HCT116 (cell line): ENCODE measurements at regions not wholly inside any gene's neighbourhood (a gene's known extent, or its start where the extent isn't known, plus 50 kb on each side); places are given as distances from the start of the nearest gene placed in this dataset.

ENCODE experiments used
- ATAC-seq: fragments of 200-7000 bp; cut with Tn5 transposase; 2 replicates; pipeline ENCODE4 v1.9.1; 2020; ENCODE audit warnings: mild to moderate bottlenecking, moderate library complexity
- BruUV-seq: library from RNA; stranded (reverse); fragments of 400-500 nt; replicated peaks from 2 replicates; lab custom pipeline; 2021; lab: Mats Ljungman, UMichigan
- CTCF ChIA-PET: fragments of 300-600 bp; sonication (Branson Sonifier 250); formaldehyde crosslinking; loops from one replicate; lab custom pipeline; 2021; ENCODE audit warnings: antibody characterized with exemption; lab: Charles Lee
- POLR2A ChIA-PET: fragments of 300-600, 350-600 bp; sonication (Branson Sonifier 250); formaldehyde crosslinking; loops from one replicate; lab custom pipeline; 2021; ENCODE audit warnings: antibody characterized with exemption; lab: Charles Lee
- RAD21 ChIA-PET, 2 experiments: fragments of 300-600 bp; sonication (Branson Sonifier 250); formaldehyde crosslinking; loops; one replicate each; lab custom pipeline; 2023; ENCODE audit warnings: low total read pairs in 2 of 2; ENCODE audit not compliant: uncharacterized antibody in 2 of 2, unreplicated experiment in 2 of 2, low non-redundant PET in 1 of 2; lab: Charles Lee
- DNase-seq: peaks from one replicate; pipeline ENCODE4 v3.0.0-alpha.2; 2010; ENCODE audit warnings: low read depth, low spot score
- H2AFZ ChIP-seq: fragments of 200-600 bp; shearing (Covaris generic), sonication (generic); 2 replicates; pipeline ENCODE4 v1.6.1; 2017; ENCODE audit warnings: low read depth, mixed run types, mixed read lengths, antibody characterized with exemption, low read length; ENCODE audit not compliant: poor library complexity, severe bottlenecking
- H3K27ac ChIP-seq: 2 replicates; pipeline ENCODE4 v1.5.1; 2012; ENCODE audit warnings: low read depth, low read length
- H3K27me3 ChIP-seq: fragments of 200-600 bp; sonication (generic); 2 replicates; pipeline ENCODE4 v1.6.1; 2016; ENCODE audit warnings: mixed run types, low read length, mixed read lengths; ENCODE audit not compliant: insufficient read depth
- H3K36me3 ChIP-seq, 2 experiments: fragments of 200-500 bp in 1 of 2; fragments of 200-600 bp in 1 of 2; sonication (Bioruptor generic) in 1 of 2; sonication (generic) in 1 of 2; 2 replicates each; pipeline versions ENCODE4 v1.5.1 to v1.6.1; 2014 to 2016; ENCODE audit warnings: low read length in 2 of 2, inconsistent platforms in 1 of 2, mixed read lengths in 1 of 2, mixed run types in 1 of 2; ENCODE audit not compliant: insufficient read depth in 2 of 2, control insufficient read depth in 1 of 2
- H3K4me1 ChIP-seq, 2 experiments: fragments of 200-600 bp in 1 of 2; sonication (generic) in 1 of 2; 2 replicates each; pipeline versions ENCODE4 v1.5.1 to v1.6.1; 2012 to 2017; ENCODE audit warnings: low read length in 2 of 2, inconsistent platforms in 1 of 2, mild to moderate bottlenecking in 1 of 2, mixed read lengths in 1 of 2, mixed run types in 1 of 2, moderate library complexity in 1 of 2; ENCODE audit not compliant: insufficient read depth in 2 of 2, control insufficient read depth in 1 of 2
- H3K4me2 ChIP-seq: fragments of 200-600 bp; sonication (generic); 2 replicates; pipeline ENCODE4 v1.6.1; 2017; ENCODE audit warnings: mixed run types, low read length, mixed read lengths
- H3K4me3 ChIP-seq, 2 experiments: fragments of 200-600 bp in 1 of 2; sonication (generic) in 1 of 2; replicated peaks in 1 of 2; 2 replicates each; pipeline ENCODE4 v1.5.1; 2011 to 2016; ENCODE audit warnings: low read length in 2 of 2, control low read depth in 1 of 2, low read depth in 1 of 2, mild to moderate bottlenecking in 1 of 2, mixed read lengths in 1 of 2, mixed run types in 1 of 2
- H3K79me2 ChIP-seq: fragments of 200-600 bp; sonication (generic); 2 replicates; pipeline ENCODE4 v1.6.1; 2017; ENCODE audit warnings: mild to moderate bottlenecking, mixed run types, low read length, moderate library complexity, mixed read lengths; ENCODE audit not compliant: insufficient read depth
- H3K9ac ChIP-seq: fragments of 200-600 bp; sonication (generic); 2 replicates; pipeline ENCODE4 v1.6.1; 2016; ENCODE audit warnings: low read length, mixed read lengths
- H3K9me2 ChIP-seq: fragments of 200-600 bp; sonication (generic), shearing (Covaris generic); 2 replicates; pipeline ENCODE4 v1.6.1; 2017; ENCODE audit warnings: mixed run types, mild to moderate bottlenecking, moderate library complexity; ENCODE audit not compliant: insufficient read depth
- H3K9me3 ChIP-seq, 2 experiments: fragments of 200-500 bp in 1 of 2; fragments of 200-600 bp in 1 of 2; sonication (Bioruptor generic) in 1 of 2; sonication (generic) in 1 of 2; 2 replicates each; pipeline ENCODE4 v1.6.1; 2014 to 2017; ENCODE audit warnings: low read length in 2 of 2, mixed read lengths in 2 of 2, inconsistent platforms in 1 of 2, low read depth in 1 of 2, mild to moderate bottlenecking in 1 of 2, mixed run types in 1 of 2, moderate library complexity in 1 of 2; ENCODE audit not compliant: control insufficient read depth in 1 of 2, insufficient read depth in 1 of 2
- H4K20me1 ChIP-seq: fragments of 200-600 bp; sonication (generic), shearing (Covaris generic); 2 replicates; pipeline ENCODE4 v1.6.1; 2017; ENCODE audit warnings: mixed run types, mild to moderate bottlenecking, moderate library complexity; ENCODE audit not compliant: insufficient read depth
- EGR1 ChIP-seq: IDR thresholded peaks from 2 replicates; pipeline ENCODE4 v1.6.1; 2012; ENCODE audit warnings: low read depth
- JUND ChIP-seq: IDR thresholded peaks from 2 replicates; pipeline ENCODE4 v1.6.1; 2012
- POLR2AphosphoS5 ChIP-seq: IDR thresholded peaks from 2 replicates; pipeline ENCODE4 v1.6.1; 2011; ENCODE audit warnings: mild to moderate bottlenecking, low read depth, low read length, moderate library complexity
- SIN3A ChIP-seq: IDR thresholded peaks from 2 replicates; pipeline ENCODE4 v1.6.1; 2012; ENCODE audit warnings: low read depth
- ZBTB33 ChIP-seq: IDR thresholded peaks from 2 replicates; pipeline ENCODE4 v1.6.1; 2011; ENCODE audit warnings: mild to moderate bottlenecking, low read length, moderate library complexity; ENCODE audit not compliant: insufficient replicate concordance; ENCODE audit errors: extremely low read depth
- intact Hi-C: fragments of 100-400 bp; cut with micrococcal nuclease; formaldehyde crosslinking; loops from 2 replicates; pipeline ENCODE4 v1.10.0; 2022
- TF ChIP-seq, protein P1 (sequence below): IDR thresholded peaks from 2 replicates; pipeline ENCODE4 v1.6.1; 2012; ENCODE audit warnings: low read depth
- TF ChIP-seq, protein P2 (sequence below): IDR thresholded peaks from 2 replicates; pipeline ENCODE4 v1.6.1; 2012
- TF ChIP-seq, protein P3 (sequence below), 3 experiments: fragments of 200-600 bp in 1 of 3; sonication (generic) in 1 of 3; IDR thresholded peaks in 2 of 3; conservative IDR thresholded peaks in 1 of 3; 2 replicates each; pipeline ENCODE4 v1.5.1; 2012 to 2017; ENCODE audit warnings: low read depth in 2 of 3, low read length in 2 of 3, antibody characterized with exemption in 1 of 3, borderline replicate concordance in 1 of 3, control low read depth in 1 of 3, mild to moderate bottlenecking in 1 of 3, mixed read lengths in 1 of 3, mixed run types in 1 of 3, moderate library complexity in 1 of 3; ENCODE audit not compliant: insufficient read depth in 1 of 3

DNA sequence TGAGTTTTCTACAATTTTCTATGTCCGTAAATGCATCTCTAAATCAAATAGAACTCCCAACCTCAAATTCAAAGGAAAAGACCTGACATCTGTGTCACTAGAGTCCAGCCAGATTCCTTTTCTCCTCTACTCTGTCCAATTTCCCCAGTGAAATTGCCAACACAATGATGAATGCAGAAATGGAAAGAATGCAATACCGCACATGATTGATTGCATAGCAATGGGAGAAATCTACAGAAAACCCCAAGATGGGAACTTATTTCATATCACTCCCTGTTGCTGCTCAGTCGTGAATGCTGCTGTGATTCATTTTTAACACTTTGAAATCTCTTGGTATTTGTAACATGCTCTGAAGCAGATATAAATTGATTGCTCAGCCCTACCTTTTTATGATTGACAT is 355.1 kb upstream of the TUSC1 start:
- Histone ChIP-seq H3K36me3 (no peaks in the 10 kb centered on the region), H3K9me2 (no peaks in the 10 kb centered on the region), H4K20me1 (no peaks in the 10 kb centered on the region), H3K27me3 (no peaks in the 10 kb centered on the region), H3K4me1 (no peaks in the 10 kb centered on the region), H3K79me2 (no peaks in the 10 kb centered on the region), H3K9me3 (peaks cover 6 to 18% of the 10 kb centered on the region in 2 experiments; a peak in 2 of 4 replicates)
- ChIA-PET POLR2A (no interaction called here), CTCF (no interaction called here), RAD21 (no interaction called here)
- DNase-seq = no peak
- intact Hi-C loops = no loop called here
- TF ChIP-seq, protein P1, sequence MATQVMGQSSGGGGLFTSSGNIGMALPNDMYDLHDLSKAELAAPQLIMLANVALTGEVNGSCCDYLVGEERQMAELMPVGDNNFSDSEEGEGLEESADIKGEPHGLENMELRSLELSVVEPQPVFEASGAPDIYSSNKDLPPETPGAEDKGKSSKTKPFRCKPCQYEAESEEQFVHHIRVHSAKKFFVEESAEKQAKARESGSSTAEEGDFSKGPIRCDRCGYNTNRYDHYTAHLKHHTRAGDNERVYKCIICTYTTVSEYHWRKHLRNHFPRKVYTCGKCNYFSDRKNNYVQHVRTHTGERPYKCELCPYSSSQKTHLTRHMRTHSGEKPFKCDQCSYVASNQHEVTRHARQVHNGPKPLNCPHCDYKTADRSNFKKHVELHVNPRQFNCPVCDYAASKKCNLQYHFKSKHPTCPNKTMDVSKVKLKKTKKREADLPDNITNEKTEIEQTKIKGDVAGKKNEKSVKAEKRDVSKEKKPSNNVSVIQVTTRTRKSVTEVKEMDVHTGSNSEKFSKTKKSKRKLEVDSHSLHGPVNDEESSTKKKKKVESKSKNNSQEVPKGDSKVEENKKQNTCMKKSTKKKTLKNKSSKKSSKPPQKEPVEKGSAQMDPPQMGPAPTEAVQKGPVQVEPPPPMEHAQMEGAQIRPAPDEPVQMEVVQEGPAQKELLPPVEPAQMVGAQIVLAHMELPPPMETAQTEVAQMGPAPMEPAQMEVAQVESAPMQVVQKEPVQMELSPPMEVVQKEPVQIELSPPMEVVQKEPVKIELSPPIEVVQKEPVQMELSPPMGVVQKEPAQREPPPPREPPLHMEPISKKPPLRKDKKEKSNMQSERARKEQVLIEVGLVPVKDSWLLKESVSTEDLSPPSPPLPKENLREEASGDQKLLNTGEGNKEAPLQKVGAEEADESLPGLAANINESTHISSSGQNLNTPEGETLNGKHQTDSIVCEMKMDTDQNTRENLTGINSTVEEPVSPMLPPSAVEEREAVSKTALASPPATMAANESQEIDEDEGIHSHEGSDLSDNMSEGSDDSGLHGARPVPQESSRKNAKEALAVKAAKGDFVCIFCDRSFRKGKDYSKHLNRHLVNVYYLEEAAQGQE = no peak
- TF ChIP-seq, protein P2, sequence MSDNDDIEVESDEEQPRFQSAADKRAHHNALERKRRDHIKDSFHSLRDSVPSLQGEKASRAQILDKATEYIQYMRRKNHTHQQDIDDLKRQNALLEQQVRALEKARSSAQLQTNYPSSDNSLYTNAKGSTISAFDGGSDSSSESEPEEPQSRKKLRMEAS = no peak
- TF ChIP-seq, protein P3, sequence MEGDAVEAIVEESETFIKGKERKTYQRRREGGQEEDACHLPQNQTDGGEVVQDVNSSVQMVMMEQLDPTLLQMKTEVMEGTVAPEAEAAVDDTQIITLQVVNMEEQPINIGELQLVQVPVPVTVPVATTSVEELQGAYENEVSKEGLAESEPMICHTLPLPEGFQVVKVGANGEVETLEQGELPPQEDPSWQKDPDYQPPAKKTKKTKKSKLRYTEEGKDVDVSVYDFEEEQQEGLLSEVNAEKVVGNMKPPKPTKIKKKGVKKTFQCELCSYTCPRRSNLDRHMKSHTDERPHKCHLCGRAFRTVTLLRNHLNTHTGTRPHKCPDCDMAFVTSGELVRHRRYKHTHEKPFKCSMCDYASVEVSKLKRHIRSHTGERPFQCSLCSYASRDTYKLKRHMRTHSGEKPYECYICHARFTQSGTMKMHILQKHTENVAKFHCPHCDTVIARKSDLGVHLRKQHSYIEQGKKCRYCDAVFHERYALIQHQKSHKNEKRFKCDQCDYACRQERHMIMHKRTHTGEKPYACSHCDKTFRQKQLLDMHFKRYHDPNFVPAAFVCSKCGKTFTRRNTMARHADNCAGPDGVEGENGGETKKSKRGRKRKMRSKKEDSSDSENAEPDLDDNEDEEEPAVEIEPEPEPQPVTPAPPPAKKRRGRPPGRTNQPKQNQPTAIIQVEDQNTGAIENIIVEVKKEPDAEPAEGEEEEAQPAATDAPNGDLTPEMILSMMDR (IDR thresholded peaks at IDR 0.05 in 2 of 3, conservative IDR thresholded peaks at IDR 0.05 in 1 of 3; ENCODE audit: borderline replicate concordance in 1 of 3, insufficient read depth in 1 of 3, low read depth in 2 of 3, low read length in 2 of 3) = no peak
- no peak for TF ChIP-seq ZBTB33
- TF ChIP-seq SIN3A = no peak
- no peak for TF ChIP-seq EGR1
- no peak for TF ChIP-seq JUND
- TF ChIP-seq POLR2AphosphoS5 = no peak
- TF ChIP-seq, all 23 proteins: peak for 0
- no TSS peak for BruUV-seq
- Histone ChIP-seq H3K4me2 (no peak overlapping the region), H2AFZ (no peak overlapping the region), H3K27ac (no peak overlapping the region), H3K9ac (no peak overlapping the region), H3K4me3 (no peak overlapping the region)
- ATAC-seq = no peak
